H1 (cell line): ENCODE measurements at regions not wholly inside any gene's neighbourhood (a gene's known extent, or its start where the extent isn't known, plus 50 kb on each side); places are given as distances from the start of the nearest gene placed in this dataset.

Source experiments
- CHD2 ChIP-seq: IDR thresholded peaks from 2 replicates; pipeline ENCODE4 v1.6.1; 2012; ENCODE audit warnings: low read length, improper control_type of control experiment
- POLR2A ChIP-seq, 2 experiments: IDR thresholded peaks; 1 replicate in 1 of 2; 2 replicates in 1 of 2; pipeline ENCODE4 v1.6.1; 2011; ENCODE audit warnings: low read depth in 2 of 2, low read length in 2 of 2, mild to moderate bottlenecking in 2 of 2; ENCODE audit errors: control extremely low read depth in 1 of 2
- SAP30 ChIP-seq: fragments of 300-600 bp; sonication (generic); IDR thresholded peaks from 2 replicates; pipeline ENCODE4 v1.7.1; 2012; ENCODE audit warnings: low read length, moderate library complexity, mild to moderate bottlenecking, inconsistent platforms; ENCODE audit not compliant: insufficient read depth, insufficient replicate concordance
- SIX5 ChIP-seq: IDR thresholded peaks from 2 replicates; pipeline ENCODE4 v1.6.1; 2011; ENCODE audit warnings: mild to moderate bottlenecking, low read depth, low read length

GRCh38 chr5:159553792-159554191 lies 223.5 kb upstream of the IL12B start (continued):
- no peak for TF ChIP-seq SAP30
- no peak for TF ChIP-seq SIX5
- TF ChIP-seq CHD2: no peak
- no peak for TF ChIP-seq POLR2A (IDR thresholded peaks at IDR 0.05; ENCODE audit: control extremely low read depth in 1 of 2, low read depth in 2 of 2, low read length in 2 of 2)
